HG02759 (cell line): ENCODE measurements at regions not wholly inside any gene's neighbourhood (a gene's known extent, or its start where the extent isn't known, plus 50 kb on each side); places are given as distances from the start of the nearest gene placed in this dataset.
"Not testable (repeated sequence)": the region's sequence is repeated elsewhere in the genome, so short reads cannot be mapped to it uniquely, and the experiment has no call there.

Experiments used
- ATAC-seq: cut with Tn5 transposase; IDR thresholded peaks from one replicate; pipeline ENCODE4 v1.9.1; 2021; ENCODE audit warnings: mild to moderate bottlenecking, moderate library complexity; ENCODE audit not compliant: unreplicated experiment

- ATAC-seq: not testable (repeated sequence)
Observed at GRCh38 chr11:98394500-98394899, 626.2 kb upstream of the CNTN5 start.

DNA sequence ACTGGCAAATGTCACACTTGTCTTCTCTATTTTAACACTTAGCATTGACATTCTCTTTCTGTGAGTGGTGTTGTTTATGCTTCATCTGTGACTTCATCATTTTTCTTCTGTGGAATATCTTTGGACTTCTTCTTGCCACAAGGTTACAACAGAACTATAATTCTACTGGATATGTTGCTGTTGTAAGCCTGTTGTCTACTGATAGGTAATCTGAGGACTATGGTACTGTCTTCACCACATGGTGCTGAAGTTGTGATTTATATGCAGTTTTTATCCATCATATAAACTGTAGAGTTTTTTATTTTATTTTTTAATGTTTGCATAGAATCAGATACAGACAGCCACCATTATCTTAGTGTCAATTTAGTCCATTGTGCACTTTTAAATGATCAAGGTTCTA is 622.2 kb upstream of the CNTN5 start:
- no peak for ATAC-seq

DNA sequence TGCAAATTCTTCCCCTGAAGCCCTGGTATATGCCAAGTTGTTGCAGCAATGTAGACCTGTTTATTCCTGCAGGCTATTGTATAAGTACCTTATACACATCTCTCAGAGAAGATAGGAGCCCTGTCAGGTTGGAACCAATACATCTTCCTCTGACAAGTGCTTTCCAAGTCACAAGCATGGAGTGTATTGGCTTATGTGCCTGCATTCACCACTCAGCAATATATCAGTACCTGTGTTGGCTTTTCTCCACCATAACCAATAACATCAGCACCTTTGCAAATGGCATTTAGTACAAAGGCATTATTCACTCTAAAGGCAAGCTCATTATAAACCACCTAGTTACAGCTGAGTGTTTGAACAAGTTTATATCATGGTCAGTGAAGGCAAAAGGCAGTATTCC is 611.7 kb upstream of the CNTN5 start:
- no peak for ATAC-seq

DNA sequence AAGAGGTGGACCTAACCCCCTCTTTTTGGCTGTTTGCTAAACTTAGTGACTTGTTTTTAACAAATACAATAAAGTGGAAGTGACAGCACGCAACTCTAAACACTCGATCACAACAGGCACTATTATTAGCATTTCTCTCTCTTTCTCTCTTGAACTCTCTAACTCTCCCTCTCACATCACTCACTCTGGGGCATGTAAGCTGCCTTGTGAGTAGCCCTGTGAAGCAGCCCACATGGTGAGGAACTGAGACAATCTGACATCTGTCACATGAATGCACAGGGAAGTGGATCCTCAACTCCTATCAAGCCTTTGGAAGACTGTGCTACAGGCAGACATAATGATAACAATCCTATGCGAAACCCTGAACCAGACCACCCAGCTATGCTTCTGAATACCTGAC is 609.0 kb upstream of the CNTN5 start:
- ATAC-seq: no peak

DNA sequence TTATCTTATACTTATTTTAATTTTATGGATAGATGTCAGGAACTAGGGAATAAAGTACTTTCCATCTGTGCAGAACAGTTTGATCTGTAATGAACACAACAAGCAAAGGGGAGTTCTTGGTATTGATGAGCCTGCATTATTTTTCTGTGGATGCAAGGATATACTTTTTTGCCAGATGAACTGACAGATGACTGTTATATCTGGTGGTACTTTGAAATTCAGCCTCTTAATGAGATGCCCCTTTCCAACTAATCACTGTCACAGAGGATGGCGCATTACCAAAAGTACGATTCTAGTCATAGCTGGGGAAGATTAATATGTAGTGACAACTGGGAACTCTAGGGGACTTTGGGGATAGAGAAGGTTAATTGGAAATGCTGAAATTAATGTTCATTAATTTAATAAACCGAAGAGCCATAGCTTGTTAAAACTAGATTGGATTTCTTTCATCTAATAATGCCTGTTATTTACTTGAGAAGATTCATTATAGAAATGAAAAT is 603.4 kb upstream of the CNTN5 start:
- no peak for ATAC-seq

- no peak for ATAC-seq
Observed at GRCh38 chr11:98423933-98424332, 596.8 kb upstream of the CNTN5 start.

GRCh38 chr11:98424773-98425172 is 596.0 kb upstream of the CNTN5 start:
- not testable (repeated sequence) for ATAC-seq

DNA sequence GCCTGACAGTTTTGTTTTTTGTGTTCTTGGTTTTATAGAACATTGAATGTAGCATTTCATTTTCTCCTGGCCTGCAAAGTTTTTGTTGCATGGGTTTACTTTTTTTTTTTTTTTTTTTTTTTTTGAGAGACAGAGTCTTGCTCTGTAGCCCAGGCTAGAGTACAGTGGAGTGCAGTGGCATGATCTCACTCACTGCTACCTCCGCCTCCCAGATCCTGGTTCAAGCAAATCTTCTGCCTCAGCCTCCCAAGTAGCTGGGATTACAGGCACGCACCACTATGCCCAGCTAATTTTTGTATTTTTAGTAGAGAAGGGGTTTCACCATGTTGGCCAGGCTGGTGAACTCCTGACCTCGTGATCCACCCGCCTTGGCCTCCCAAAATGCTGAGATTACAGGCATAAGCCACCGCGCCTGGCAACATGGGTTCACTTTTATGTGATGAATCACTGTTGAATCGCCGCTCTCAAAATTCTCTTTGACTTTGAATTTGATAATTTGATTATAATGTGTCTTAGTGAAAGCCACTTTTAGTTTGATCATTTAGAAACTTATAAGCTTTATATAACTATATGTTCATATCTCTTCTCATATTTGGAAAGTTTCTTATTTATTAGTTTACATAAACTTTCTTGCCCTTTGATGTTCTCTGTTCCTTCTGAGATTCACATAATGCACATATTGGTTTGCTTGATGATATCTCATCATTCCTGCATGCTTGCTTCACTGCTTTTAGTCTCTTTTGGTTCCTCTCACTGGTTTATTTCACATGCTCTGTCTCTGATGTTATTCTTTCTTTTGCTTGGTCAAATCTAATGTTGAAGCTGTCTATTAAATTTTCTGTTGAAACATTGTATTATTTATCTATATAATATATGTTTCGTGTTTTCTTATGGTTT is 589.0 kb upstream of the CNTN5 start:
- ATAC-seq: no peak

DNA sequence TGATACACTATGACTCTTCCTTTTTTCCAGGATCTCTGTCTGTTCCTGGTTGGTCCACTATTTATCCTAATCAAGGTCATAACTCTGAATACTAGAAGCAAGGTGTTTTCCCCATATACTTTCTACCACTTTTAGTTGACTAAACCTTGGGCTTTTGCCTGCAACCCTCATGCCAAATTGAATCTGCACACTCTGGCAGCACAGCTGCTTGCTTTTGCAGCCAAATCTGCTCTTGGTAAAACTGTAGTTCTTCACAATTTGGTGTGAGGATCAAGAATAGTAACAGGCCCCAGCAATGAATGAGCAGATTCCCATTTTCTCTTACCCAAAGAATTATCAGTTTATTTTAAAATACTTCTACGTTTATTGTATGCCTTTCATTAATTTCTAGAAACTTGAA is 586.5 kb upstream of the CNTN5 start:
- ATAC-seq: no peak

DNA sequence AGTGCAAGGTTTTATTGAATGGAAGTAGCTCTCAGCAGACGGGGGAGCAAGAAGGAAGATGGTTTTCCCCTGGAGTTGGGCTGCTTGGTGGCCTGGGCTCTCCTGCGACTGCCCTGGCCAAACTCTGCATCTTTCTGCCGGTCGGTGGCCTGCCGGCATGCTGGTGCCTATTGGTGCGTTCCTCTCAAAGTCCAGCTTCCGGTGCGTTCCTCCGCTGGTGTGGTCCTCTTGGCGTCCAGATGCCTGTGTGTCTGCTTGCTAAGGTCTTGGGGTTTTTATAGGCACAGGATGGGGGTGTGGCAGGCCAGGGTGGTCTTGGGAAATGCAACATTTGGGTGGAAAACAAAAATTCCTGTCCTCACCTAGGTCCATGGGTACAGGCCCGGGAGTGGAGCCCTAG is 567.4 kb upstream of the CNTN5 start:
- ATAC-seq: no peak

GRCh38 chr11:98455500-98456307 is 565.0 kb upstream of the CNTN5 start:
- ATAC-seq: no peak

DNA sequence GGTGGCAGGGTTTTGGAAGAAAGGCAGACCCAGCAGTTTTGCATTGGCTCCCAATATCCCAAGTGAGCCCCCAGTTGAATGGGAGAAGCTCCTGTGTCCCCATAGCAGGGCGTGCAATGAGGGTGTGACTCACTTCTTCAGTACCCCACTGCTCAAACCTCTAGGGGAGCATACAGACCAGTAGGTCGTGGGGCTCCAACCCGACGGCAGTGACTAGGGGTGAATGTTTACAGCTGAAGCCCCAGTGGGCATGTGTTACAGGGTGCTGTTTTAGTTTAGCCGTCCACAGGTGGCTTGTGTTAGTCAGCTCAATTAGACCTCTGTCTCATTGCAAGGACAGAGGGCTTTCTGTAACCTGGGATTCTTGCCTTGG is 564.5 kb upstream of the CNTN5 start:
- no peak for ATAC-seq

DNA sequence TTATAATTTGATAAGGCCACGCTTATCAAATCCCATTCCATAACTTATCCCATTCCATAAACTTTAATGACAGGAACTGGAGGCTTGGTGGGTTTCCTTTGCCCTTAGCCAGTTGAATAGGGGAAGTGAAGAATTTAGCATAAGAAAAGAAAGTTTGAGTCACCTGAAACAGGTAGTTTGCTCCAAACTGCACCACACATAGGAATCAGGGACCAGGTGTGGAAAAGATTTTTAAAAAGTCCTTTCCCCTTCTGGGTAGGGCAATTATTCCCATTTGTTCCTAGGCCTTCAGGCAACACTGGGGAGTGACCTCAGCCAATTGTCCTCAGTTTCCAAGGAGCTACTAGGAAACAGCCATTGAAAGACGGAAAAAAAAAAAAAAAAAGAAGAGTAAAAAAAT is 525.7 kb upstream of the CNTN5 start:
- no peak for ATAC-seq

- no peak for ATAC-seq
Observed at GRCh38 chr11:98495601-98496000, 525.1 kb upstream of the CNTN5 start.

DNA sequence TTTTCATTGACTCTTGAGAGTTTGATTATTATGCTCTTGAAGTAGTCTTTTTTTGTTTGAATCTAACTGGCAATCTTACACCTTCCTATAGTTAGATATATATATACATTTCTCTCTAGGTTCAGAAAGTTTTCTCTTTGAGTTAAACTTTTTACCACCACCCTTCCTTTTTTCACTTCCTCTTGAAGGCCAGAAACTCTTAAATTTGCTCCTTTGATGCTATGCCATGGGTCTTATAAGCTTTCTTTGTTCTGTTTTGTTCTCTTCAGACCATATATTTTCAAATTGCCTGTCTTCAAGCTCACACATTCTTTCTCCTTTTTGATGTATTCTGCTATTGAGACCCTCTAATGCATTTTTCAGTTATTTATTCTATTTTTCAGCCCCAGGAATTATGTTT is 513.5 kb upstream of the CNTN5 start:
- ATAC-seq: no peak

DNA sequence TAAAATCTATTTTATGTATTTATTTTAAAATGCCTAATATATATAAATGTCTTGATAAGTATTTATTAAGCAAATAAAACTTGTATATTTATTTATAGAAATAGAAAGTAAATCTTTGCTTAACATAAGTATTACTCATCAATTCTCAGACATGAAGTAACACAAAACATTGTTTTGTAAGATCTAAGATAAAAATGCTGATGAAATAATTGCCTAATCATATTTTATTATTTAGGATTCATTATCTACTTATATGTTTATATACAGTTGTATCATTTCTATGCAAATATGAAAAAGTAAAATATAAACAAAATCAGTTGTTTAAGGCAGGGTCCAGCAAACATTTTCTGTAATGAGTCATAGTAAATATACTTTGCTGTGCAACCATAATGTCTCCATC is 507.8 kb upstream of the CNTN5 start:
- no peak for ATAC-seq

- no peak for ATAC-seq
Observed at GRCh38 chr11:98531576-98531975, 489.2 kb upstream of the CNTN5 start.

- ATAC-seq: no peak
Observed at GRCh38 chr11:98536023-98536422, 484.7 kb upstream of the CNTN5 start.

GRCh38 chr11:98538358-98538757 is 482.4 kb upstream of the CNTN5 start:
- not testable (repeated sequence) for ATAC-seq

- no peak for ATAC-seq
Observed at GRCh38 chr11:98545544-98546175, 475.1 kb upstream of the CNTN5 start.

GRCh38 chr11:98549571-98549970 is 471.2 kb upstream of the CNTN5 start:
- no peak for ATAC-seq
